CD14-positive monocyte (primary cell): ENCODE measurements at regions not wholly inside any gene's neighbourhood (a gene's known extent, or its start where the extent isn't known, plus 50 kb on each side); places are given as distances from the start of the nearest gene placed in this dataset.
"Not testable (repeated sequence)": the region's sequence is repeated elsewhere in the genome, so short reads cannot be mapped to it uniquely, and the experiment has no call there.

Experiments
- DNase-seq, 3 donors: peaks; one replicate each; pipeline ENCODE4 v3.0.0-alpha.2; 2011 to 2022
- H2AFZ ChIP-seq: 2 replicates; pipeline ENCODE4 v1.6.0; 2012; ENCODE audit warnings: mild to moderate bottlenecking, low read depth, low read length, inconsistent platforms; ENCODE audit not compliant: insufficient read depth, poor library complexity, severe bottlenecking
- H3K27ac ChIP-seq, 2 donors: 1 replicate in 1 of 2; 2 replicates in 1 of 2; pipeline ENCODE4 v1.5.1; 2012 to 2013; ENCODE audit warnings: low read length in 2 of 2, control low read depth in 1 of 2, inconsistent platforms in 1 of 2, low read depth in 1 of 2, mild to moderate bottlenecking in 1 of 2
- H3K27me3 ChIP-seq, 2 donors: one replicate each; pipeline versions ENCODE4 v1.6.0 to v1.6.1; 2011 to 2013; ENCODE audit warnings: low read length in 2 of 2; ENCODE audit not compliant: control insufficient read depth in 2 of 2, insufficient read depth in 2 of 2
- H3K36me3 ChIP-seq, 2 donors: replicated peaks in 1 of 2; 1 replicate in 1 of 2; 2 replicates in 1 of 2; pipeline versions ENCODE4 v1.5.1 to v1.6.1; 2012 to 2013; ENCODE audit warnings: low read length in 2 of 2, control low read depth in 1 of 2, inconsistent platforms in 1 of 2, mild to moderate bottlenecking in 1 of 2; ENCODE audit not compliant: insufficient read depth in 2 of 2, control insufficient read depth in 1 of 2
- H3K4me1 ChIP-seq, 2 donors: 1 replicate in 1 of 2; 2 replicates in 1 of 2; pipeline versions ENCODE4 v1.5.1 to v1.6.1; 2012 to 2013; ENCODE audit warnings: low read length in 2 of 2, control low read depth in 1 of 2, inconsistent platforms in 1 of 2, mild to moderate bottlenecking in 1 of 2, moderate library complexity in 1 of 2; ENCODE audit not compliant: insufficient read depth in 2 of 2, control insufficient read depth in 1 of 2
- H3K4me2 ChIP-seq: replicated peaks from 2 replicates; pipeline ENCODE3; 2012; ENCODE audit warnings: low read length, moderate library complexity, mild to moderate bottlenecking; ENCODE audit not compliant: poor library complexity, severe bottlenecking; ENCODE audit errors: extremely low read depth
- H3K4me3 ChIP-seq, 3 experiments: fragments of 200-600 bp in 1 of 3; sonication (generic) in 1 of 3; replicated peaks in 1 of 3; 1 replicate in 2 of 3; 2 replicates in 1 of 3; pipeline ENCODE4 v1.5.1; 2011 to 2013; ENCODE audit warnings: low read length in 3 of 3, mild to moderate bottlenecking in 3 of 3, control low read depth in 2 of 3, low read depth in 2 of 3, inconsistent platforms in 1 of 3, moderate library complexity in 1 of 3
- H3K79me2 ChIP-seq: 2 replicates; pipeline ENCODE4 v1.6.0; 2012; ENCODE audit warnings: mild to moderate bottlenecking, control low read depth, inconsistent platforms, low read length, moderate library complexity; ENCODE audit not compliant: insufficient read depth
- H3K9ac ChIP-seq: 2 replicates; pipeline ENCODE4 v1.6.0; 2017; ENCODE audit warnings: low read length, mild to moderate bottlenecking; ENCODE audit not compliant: insufficient read depth, poor library complexity, severe bottlenecking
- H3K9me3 ChIP-seq, 2 donors: replicated peaks in 1 of 2; 1 replicate in 1 of 2; 2 replicates in 1 of 2; pipeline versions ENCODE4 v1.5.1 to v1.6.1; 2012 to 2013; ENCODE audit warnings: low read length in 2 of 2, control low read depth in 1 of 2; ENCODE audit not compliant: control insufficient read depth in 1 of 2, insufficient read depth in 1 of 2
- H4K20me1 ChIP-seq: 2 replicates; pipeline ENCODE4 v1.6.0; 2012; ENCODE audit warnings: mild to moderate bottlenecking, low read length, control low read depth, moderate library complexity; ENCODE audit not compliant: insufficient read depth
- H3K27ac Mint-ChIP-seq, 7 donors: one replicate each; pipeline ENCODE4 v1.8.0; 2020; ENCODE audit warnings: mild to moderate bottlenecking in 7 of 7, mixed read lengths in 7 of 7, moderate library complexity in 6 of 7, inconsistent platforms in 2 of 7
- H3K27me3 Mint-ChIP-seq, 3 donors: one replicate each; pipeline ENCODE4 v1.8.0; 2021 to 2022; ENCODE audit warnings: low read depth in 3 of 3, mild to moderate bottlenecking in 3 of 3, mixed read lengths in 3 of 3, moderate library complexity in 3 of 3, inconsistent platforms in 1 of 3
- H3K36me3 Mint-ChIP-seq, 2 donors: one replicate each; pipeline ENCODE4 v1.8.0; 2020; ENCODE audit warnings: mixed read lengths in 2 of 2, inconsistent platforms in 1 of 2, mild to moderate bottlenecking in 1 of 2
- H3K4me1 Mint-ChIP-seq: one replicate; pipeline ENCODE4 v1.8.0; 2020; ENCODE audit warnings: mild to moderate bottlenecking, mixed read lengths
- H3K4me3 Mint-ChIP-seq, 2 donors: one replicate each; pipeline ENCODE4 v1.8.0; 2020; ENCODE audit warnings: mild to moderate bottlenecking in 2 of 2, mixed read lengths in 2 of 2, moderate library complexity in 1 of 2
- H3K9me3 Mint-ChIP-seq, 7 donors: one replicate each; pipeline ENCODE4 v1.8.0; 2020 to 2022; ENCODE audit warnings: mixed read lengths in 7 of 7, mild to moderate bottlenecking in 6 of 7, moderate library complexity in 6 of 7, inconsistent platforms in 2 of 7
- CTCF ChIP-seq: fragments of 200-600 bp; IDR thresholded peaks from one replicate; pipeline ENCODE4 v1.8.0; 2022; ENCODE audit warnings: antibody characterized with exemption, mild to moderate bottlenecking
- WGBS: methylation state at CpG from one replicate; pipeline ENCODE4 v1.1.5; 2013; ENCODE audit warnings: missing lambda C conversion rate; ENCODE audit not compliant: insufficient coverage; 5-methylcytosine and 5-hydroxymethylcytosine counted together
- intact Hi-C, 2 donors: fragments of 100-400 bp; cut with micrococcal nuclease; formaldehyde crosslinking; loops; one replicate each; pipeline versions ENCODE4 v1.15.0 to v1.15.1; 2023

GRCh38 chr14:25444381-25444780 lies 394.4 kb upstream of the STXBP6 start:
- Histone ChIP-seq H3K4me3 (no peak overlapping the region), H3K27ac (no peak overlapping the region), H4K20me1 (no peaks in the 10 kb centered on the region), H3K79me2 (no peaks in the 10 kb centered on the region), H2AFZ (no peak overlapping the region), H3K36me3 (no peaks in the 10 kb centered on the region), H3K4me1 (no peaks in the 10 kb centered on the region), H3K9ac (no peak overlapping the region), H3K9me3 (no peaks in the 10 kb centered on the region), H3K27me3 (no peaks in the 10 kb centered on the region), H3K4me2 (no peak overlapping the region)
- H3K27me3 Mint-ChIP-seq = no peaks in the 10 kb centered on the region
- no peaks in the 10 kb centered on the region for H3K36me3 Mint-ChIP-seq
- no peak overlapping the region for H3K27ac Mint-ChIP-seq
- intact Hi-C loops = no loop called here
- H3K4me3 Mint-ChIP-seq = no peak overlapping the region
- TF ChIP-seq CTCF = no peak
- no peak for DNase-seq
- WGBS = no CpG with 5 or more reads among the region's 2 CpGs
- peaks cover 0 to 6% (median 0%) of the 10 kb centered on the region in 7 donors for H3K9me3 Mint-ChIP-seq
- no peaks in the 10 kb centered on the region for H3K4me1 Mint-ChIP-seq

- H3K27ac Mint-ChIP-seq, H3K4me3 ChIP-seq, intact Hi-C loops, H3K79me2 ChIP-seq, H3K4me1 ChIP-seq, H3K4me3 Mint-ChIP-seq, H3K9me3 ChIP-seq, H4K20me1 ChIP-seq, H3K27ac ChIP-seq, H3K27me3 ChIP-seq, H3K4me1 Mint-ChIP-seq, DNase-seq, H3K36me3 ChIP-seq, H3K36me3 Mint-ChIP-seq, H3K4me2 ChIP-seq, H2AFZ ChIP-seq, H3K9ac ChIP-seq, H3K9me3 Mint-ChIP-seq, H3K27me3 Mint-ChIP-seq: not testable (repeated sequence)
- 83% methylated on average over 1 of the region's 2 CpGs for WGBS
These were observed 390.4 kb upstream of the STXBP6 start for GRCh38 chr14:25440382-25440781.
